Activated T-helper 17 cell treated with anti-CD3 and anti-CD28 coated beads, Interleukin-2, amount 50 U/mL, for 72 hours (primary cell): ENCODE measurements at regions not wholly inside any gene's neighbourhood (a gene's known extent, or its start where the extent isn't known, plus 50 kb on each side); places are given as distances from the start of the nearest gene placed in this dataset.
"Not testable (repeated sequence)": the region's sequence is repeated elsewhere in the genome, so short reads cannot be mapped to it uniquely, and the experiment has no call there.

ENCODE experiments used
- ATAC-seq: fragments of 150-1000 bp; cut with Tn5 transposase; replicated peaks from 2 replicates; pipeline ENCODE4 v1.10.0; 2021; ENCODE audit warnings: mild to moderate bottlenecking, moderate library complexity
- H3K27ac Mint-ChIP-seq: one replicate; pipeline ENCODE4 v1.8.0; 2022; ENCODE audit warnings: mixed read lengths
- H3K27me3 Mint-ChIP-seq: one replicate; pipeline ENCODE4 v1.8.0; 2022; ENCODE audit warnings: mixed read lengths
- H3K36me3 Mint-ChIP-seq: one replicate; pipeline ENCODE4 v1.8.0; 2022; ENCODE audit warnings: low read depth, mild to moderate bottlenecking, mixed read lengths
- H3K4me1 Mint-ChIP-seq: one replicate; pipeline ENCODE4 v1.8.0; 2022; ENCODE audit warnings: mixed read lengths
- H3K4me3 Mint-ChIP-seq: one replicate; pipeline ENCODE4 v1.8.0; 2022; ENCODE audit warnings: mild to moderate bottlenecking, mixed read lengths
- H3K9me3 Mint-ChIP-seq: one replicate; pipeline ENCODE4 v1.8.0; 2022; ENCODE audit warnings: mixed read lengths

- Mint-ChIP-seq H3K4me3 (no peak overlapping the region), H3K36me3 (no peaks in the 10 kb centered on the region), H3K27me3 (no peaks in the 10 kb centered on the region), H3K9me3 (peaks cover 7% of the 10 kb centered on the region), H3K4me1 (no peaks in the 10 kb centered on the region), H3K27ac (no peak overlapping the region)
- ATAC-seq, result no peak
Observed at GRCh38 chr17:53314521-53314920, 508.2 kb upstream of the KIF2B start.

- Mint-ChIP-seq H3K36me3 (no peaks in the 10 kb centered on the region), H3K27me3 (no peaks in the 10 kb centered on the region), H3K27ac (no peak overlapping the region), H3K9me3 (peaks cover 7% of the 10 kb centered on the region), H3K4me1 (no peaks in the 10 kb centered on the region), H3K4me3 (no peak overlapping the region)
- no peak for ATAC-seq
Observed at GRCh38 chr17:53313746-53314145, 509.0 kb upstream of the KIF2B start.

GRCh38 chr17:53278466-53278865, 544.3 kb upstream of the KIF2B start:
- H3K27ac Mint-ChIP-seq, result no peak overlapping the region
- H3K4me1 Mint-ChIP-seq, result no peaks in the 10 kb centered on the region
- no peaks in the 10 kb centered on the region for H3K9me3 Mint-ChIP-seq
- no peaks in the 10 kb centered on the region for H3K27me3 Mint-ChIP-seq
- H3K4me3 Mint-ChIP-seq, result no peak overlapping the region
- no peak for ATAC-seq
- no peaks in the 10 kb centered on the region for H3K36me3 Mint-ChIP-seq

- ATAC-seq, result no peak
- H3K4me1 Mint-ChIP-seq, result no peaks in the 10 kb centered on the region
- no peak overlapping the region for H3K27ac Mint-ChIP-seq
- H3K4me3 Mint-ChIP-seq, result no peak overlapping the region
- H3K9me3 Mint-ChIP-seq, result no peaks in the 10 kb centered on the region
- H3K27me3 Mint-ChIP-seq, result no peaks in the 10 kb centered on the region
- H3K36me3 Mint-ChIP-seq, result no peaks in the 10 kb centered on the region
Observed at GRCh38 chr17:53273126-53273525, 549.6 kb upstream of the KIF2B start.

- no peaks in the 10 kb centered on the region for H3K27me3 Mint-ChIP-seq
- no peak for ATAC-seq
- no peaks in the 10 kb centered on the region for H3K36me3 Mint-ChIP-seq
- H3K4me3 Mint-ChIP-seq, result no peak overlapping the region
- H3K9me3 Mint-ChIP-seq, result peaks cover 5% of the 10 kb centered on the region
- no peak overlapping the region for H3K27ac Mint-ChIP-seq
- no peaks in the 10 kb centered on the region for H3K4me1 Mint-ChIP-seq
Observed at GRCh38 chr17:53270936-53271335, 551.8 kb upstream of the KIF2B start.

GRCh38 chr17:53264730-53265129, 558.0 kb upstream of the KIF2B start:
- Mint-ChIP-seq H3K27me3 (no peaks in the 10 kb centered on the region), H3K4me1 (no peaks in the 10 kb centered on the region), H3K4me3 (no peak overlapping the region), H3K27ac (no peak overlapping the region), H3K9me3 (peaks cover 5% of the 10 kb centered on the region), H3K36me3 (no peaks in the 10 kb centered on the region)
- ATAC-seq, result no peak

- H3K4me3 Mint-ChIP-seq, result no peak overlapping the region
- H3K36me3 Mint-ChIP-seq, result no peaks in the 10 kb centered on the region
- H3K4me1 Mint-ChIP-seq, result no peaks in the 10 kb centered on the region
- no peak for ATAC-seq
- H3K9me3 Mint-ChIP-seq, result peaks cover 12% of the 10 kb centered on the region
- H3K27me3 Mint-ChIP-seq, result no peaks in the 10 kb centered on the region
- H3K27ac Mint-ChIP-seq, result no peak overlapping the region
Observed at GRCh38 chr17:53253956-53254597, 568.6 kb upstream of the KIF2B start.

- peaks cover 3% of the 10 kb centered on the region for H3K9me3 Mint-ChIP-seq
- H3K27ac Mint-ChIP-seq, result no peak overlapping the region
- no peak overlapping the region for H3K4me3 Mint-ChIP-seq
- no peak for ATAC-seq
- H3K36me3 Mint-ChIP-seq, result no peaks in the 10 kb centered on the region
- no peaks in the 10 kb centered on the region for H3K27me3 Mint-ChIP-seq
- no peaks in the 10 kb centered on the region for H3K4me1 Mint-ChIP-seq
Observed at GRCh38 chr17:53249036-53249435, 573.7 kb upstream of the KIF2B start.

- no peak for ATAC-seq
- no peak overlapping the region for H3K4me3 Mint-ChIP-seq
- H3K36me3 Mint-ChIP-seq, result no peaks in the 10 kb centered on the region
- H3K4me1 Mint-ChIP-seq, result no peaks in the 10 kb centered on the region
- no peak overlapping the region for H3K27ac Mint-ChIP-seq
- no peaks in the 10 kb centered on the region for H3K27me3 Mint-ChIP-seq
- peaks cover 8% of the 10 kb centered on the region for H3K9me3 Mint-ChIP-seq
Observed at GRCh38 chr17:53234138-53234537, 588.6 kb upstream of the KIF2B start.

- Mint-ChIP-seq H3K27ac (no peak overlapping the region), H3K9me3 (peaks cover 19% of the 10 kb centered on the region)
Observed at GRCh38 chr17:53227514-53227913, 595.2 kb upstream of the KIF2B start.

GRCh38 chr17:53227111-53227510, 595.6 kb upstream of the KIF2B start:
- H3K27me3 Mint-ChIP-seq, result no peaks in the 10 kb centered on the region
- peaks cover 19% of the 10 kb centered on the region for H3K9me3 Mint-ChIP-seq
- no peak overlapping the region for H3K4me3 Mint-ChIP-seq
- no peak for ATAC-seq
- no peaks in the 10 kb centered on the region for H3K36me3 Mint-ChIP-seq
- no peak overlapping the region for H3K27ac Mint-ChIP-seq
- H3K4me1 Mint-ChIP-seq, result no peaks in the 10 kb centered on the region

More at GRCh38 chr17:53227514-53227913, 595.2 kb upstream of the KIF2B start:
- H3K4me3 Mint-ChIP-seq, result no peak overlapping the region
- no peaks in the 10 kb centered on the region for H3K4me1 Mint-ChIP-seq
- H3K27me3 Mint-ChIP-seq, result no peaks in the 10 kb centered on the region
- H3K36me3 Mint-ChIP-seq, result no peaks in the 10 kb centered on the region
- no peak for ATAC-seq

GRCh38 chr17:53219821-53220220, 602.9 kb upstream of the KIF2B start:
- Mint-ChIP-seq H3K9me3 (peaks cover 16% of the 10 kb centered on the region), H3K27me3 (no peaks in the 10 kb centered on the region), H3K4me3 (no peak overlapping the region), H3K4me1 (no peaks in the 10 kb centered on the region), H3K27ac (no peak overlapping the region), H3K36me3 (no peaks in the 10 kb centered on the region)
- no peak for ATAC-seq

- H3K4me3 Mint-ChIP-seq, result no peak overlapping the region
- H3K9me3 Mint-ChIP-seq, result peaks cover 11% of the 10 kb centered on the region
- no peaks in the 10 kb centered on the region for H3K27me3 Mint-ChIP-seq
- ATAC-seq, result no peak
- no peak overlapping the region for H3K27ac Mint-ChIP-seq
- H3K4me1 Mint-ChIP-seq, result no peaks in the 10 kb centered on the region
- H3K36me3 Mint-ChIP-seq, result no peaks in the 10 kb centered on the region
Observed at GRCh38 chr17:53218723-53219122, 604.0 kb upstream of the KIF2B start.

- Mint-ChIP-seq H3K27me3 (no peaks in the 10 kb centered on the region), H3K9me3 (peaks cover 13% of the 10 kb centered on the region), H3K4me1 (no peaks in the 10 kb centered on the region), H3K4me3 (no peak overlapping the region), H3K36me3 (no peaks in the 10 kb centered on the region), H3K27ac (no peak overlapping the region)
- no peak for ATAC-seq
Observed at GRCh38 chr17:53217311-53217710, 605.4 kb upstream of the KIF2B start.

GRCh38 chr17:53208935-53209334, 613.8 kb upstream of the KIF2B start:
- H3K4me3 Mint-ChIP-seq, ATAC-seq, H3K4me1 Mint-ChIP-seq, H3K27me3 Mint-ChIP-seq, H3K36me3 Mint-ChIP-seq, H3K9me3 Mint-ChIP-seq, H3K27ac Mint-ChIP-seq: not testable (repeated sequence)

GRCh38 chr17:53193044-53193443, 629.7 kb upstream of the KIF2B start:
- no peak overlapping the region for H3K27ac Mint-ChIP-seq
- H3K9me3 Mint-ChIP-seq, result peaks cover 4% of the 10 kb centered on the region

More at GRCh38 chr17:53193044-53193443, 629.7 kb upstream of the KIF2B start:
- ATAC-seq, result no peak
- Mint-ChIP-seq H3K4me3 (no peak overlapping the region), H3K4me1 (no peaks in the 10 kb centered on the region), H3K36me3 (no peaks in the 10 kb centered on the region), H3K27me3 (no peaks in the 10 kb centered on the region)
